HG03039 (cell line): ENCODE measurements at regions not wholly inside any gene's neighbourhood (a gene's known extent, or its start where the extent isn't known, plus 50 kb on each side); places are given as distances from the start of the nearest gene placed in this dataset.

ENCODE experiments used
- ATAC-seq: cut with Tn5 transposase; IDR thresholded peaks from one replicate; pipeline ENCODE4 v1.9.1; 2021; ENCODE audit warnings: mild to moderate bottlenecking, moderate library complexity; ENCODE audit not compliant: unreplicated experiment

GRCh38 chr18:51516478-51517038, 319.1 kb upstream of the MEX3C start:
- no peak for ATAC-seq

GRCh38 chr18:51519571-51519970, 322.1 kb upstream of the MEX3C start:
- no peak for ATAC-seq

- no peak for ATAC-seq
Measured at GRCh38 chr18:51520676-51521180, 323.2 kb upstream of the MEX3C start.

GRCh38 chr18:51522338-51522737, 324.9 kb upstream of the MEX3C start:
- ATAC-seq, result no peak

GRCh38 chr18:51522821-51523220, 325.3 kb upstream of the MEX3C start:
- no peak for ATAC-seq

- no peak for ATAC-seq
Measured at GRCh38 chr18:51523671-51524070, 326.2 kb upstream of the MEX3C start.

- no peak for ATAC-seq
Measured at GRCh38 chr18:51525453-51526225, 328.2 kb upstream of the MEX3C start.

- ATAC-seq, result no peak
Measured at GRCh38 chr18:51527826-51528225, 330.3 kb upstream of the MEX3C start.

GRCh38 chr18:51531501-51531900, 334.0 kb upstream of the MEX3C start:
- ATAC-seq, result no peak

- ATAC-seq, result peak; percentile 59
Measured at GRCh38 chr18:51537487-51537886, 340.0 kb upstream of the MEX3C start.

- no peak for ATAC-seq
Measured at GRCh38 chr18:51540562-51540961, 343.1 kb upstream of the MEX3C start.

- ATAC-seq, result no peak
Measured at GRCh38 chr18:51541230-51541629, 343.7 kb upstream of the MEX3C start.

GRCh38 chr18:51543658-51544155, 346.2 kb upstream of the MEX3C start:
- no peak for ATAC-seq

- no peak for ATAC-seq
Measured at GRCh38 chr18:51545446-51545845, 348.0 kb upstream of the MEX3C start.

- no peak for ATAC-seq
Measured at GRCh38 chr18:51559198-51559901, 361.9 kb upstream of the MEX3C start.

GRCh38 chr18:51559902-51560287, 362.4 kb upstream of the MEX3C start:
- ATAC-seq, result no peak

GRCh38 chr18:51561821-51562220, 364.3 kb upstream of the MEX3C start:
- ATAC-seq, result no peak

- no peak for ATAC-seq
Measured at GRCh38 chr18:51562866-51563265, 365.4 kb upstream of the MEX3C start.

- ATAC-seq, result no peak
Measured at GRCh38 chr18:51563396-51563795, 365.9 kb upstream of the MEX3C start.

- ATAC-seq, result no peak
Measured at GRCh38 chr18:51568151-51568550, 370.7 kb upstream of the MEX3C start.

- ATAC-seq, result no peak
Measured at GRCh38 chr18:51569153-51569552, 371.7 kb upstream of the MEX3C start.

- no peak for ATAC-seq
Measured at GRCh38 chr18:51569561-51569960, 372.1 kb upstream of the MEX3C start.
